GM10847 (cell line): ENCODE measurements at regions not wholly inside any gene's neighbourhood (a gene's known extent, or its start where the extent isn't known, plus 50 kb on each side); places are given as distances from the start of the nearest gene placed in this dataset.

ENCODE experiments used
- POLR2A ChIP-seq: IDR thresholded peaks from 2 replicates; pipeline ENCODE4 v1.6.1; 2011; ENCODE audit not compliant: insufficient read length; ENCODE audit errors: extremely low read depth

DNA sequence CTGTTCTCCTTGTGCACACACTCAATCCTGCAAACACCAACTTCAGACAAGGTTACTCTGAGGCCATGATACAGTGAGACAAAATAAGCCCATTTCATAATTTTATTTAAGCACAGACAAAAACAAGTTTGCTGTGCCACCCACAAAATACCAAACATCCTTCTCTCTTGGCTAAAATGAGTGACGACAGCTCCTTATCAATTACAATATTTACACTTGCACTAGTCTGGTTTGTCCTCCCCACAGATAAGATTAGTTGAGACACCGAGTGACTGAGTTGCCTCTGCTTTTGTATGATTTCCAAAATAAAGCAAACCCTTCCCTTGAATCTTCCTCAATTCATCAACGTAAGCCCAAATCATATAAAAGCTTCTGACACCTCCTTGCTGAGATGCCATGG, 233.5 kb upstream of the ATP10A start:
- TF ChIP-seq POLR2A: no peak

DNA sequence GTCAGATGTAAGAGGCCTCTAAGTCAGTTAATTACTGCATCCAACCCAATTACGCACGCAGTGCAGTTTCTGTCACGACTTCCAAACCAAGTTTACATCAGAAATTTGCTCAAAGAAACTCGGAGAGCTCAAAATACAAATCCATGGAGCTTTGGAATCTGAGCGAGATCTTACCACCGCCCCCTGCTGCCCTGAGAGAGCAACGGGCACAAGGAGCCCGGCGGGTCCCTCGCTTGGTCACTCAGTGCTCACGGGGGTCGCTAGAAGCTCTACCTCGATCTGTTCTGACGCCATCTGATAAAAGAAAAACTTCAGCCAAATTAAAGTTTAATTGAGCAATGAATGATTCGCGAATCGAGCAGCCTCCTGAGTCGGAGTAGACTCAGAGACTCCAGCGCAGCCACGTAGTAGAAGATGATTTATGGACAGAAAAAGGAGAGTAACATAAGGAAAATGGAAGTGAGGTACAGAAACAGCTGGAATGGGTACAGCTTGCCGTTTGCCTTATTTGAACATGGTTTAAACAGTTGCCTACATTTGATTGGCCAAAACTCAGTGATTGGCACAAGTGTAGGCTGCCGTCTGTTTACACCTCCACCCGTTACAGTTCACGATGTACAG, 232.7 kb upstream of the ATP10A start:
- no peak for TF ChIP-seq POLR2A

DNA sequence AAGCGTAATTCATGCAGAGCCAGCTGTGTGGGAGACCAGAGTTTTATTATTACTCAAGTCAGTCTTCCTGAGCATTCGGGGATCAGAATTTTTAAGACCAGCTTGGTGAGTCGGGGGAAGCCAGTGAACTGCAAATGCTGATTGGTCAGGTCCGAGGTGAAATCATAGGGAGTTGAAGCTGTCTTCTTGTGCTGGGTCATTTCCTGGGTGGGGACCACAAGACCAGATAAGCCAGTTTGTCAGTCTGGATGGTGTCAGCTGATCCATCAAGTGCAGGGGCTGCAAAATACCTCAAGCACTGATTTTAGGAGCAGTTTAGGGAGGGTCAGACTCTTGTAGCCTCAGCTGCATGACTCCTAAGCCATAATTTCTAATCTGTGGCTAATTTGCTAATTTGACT, 228.1 kb upstream of the ATP10A start:
- TF ChIP-seq POLR2A: no peak

DNA sequence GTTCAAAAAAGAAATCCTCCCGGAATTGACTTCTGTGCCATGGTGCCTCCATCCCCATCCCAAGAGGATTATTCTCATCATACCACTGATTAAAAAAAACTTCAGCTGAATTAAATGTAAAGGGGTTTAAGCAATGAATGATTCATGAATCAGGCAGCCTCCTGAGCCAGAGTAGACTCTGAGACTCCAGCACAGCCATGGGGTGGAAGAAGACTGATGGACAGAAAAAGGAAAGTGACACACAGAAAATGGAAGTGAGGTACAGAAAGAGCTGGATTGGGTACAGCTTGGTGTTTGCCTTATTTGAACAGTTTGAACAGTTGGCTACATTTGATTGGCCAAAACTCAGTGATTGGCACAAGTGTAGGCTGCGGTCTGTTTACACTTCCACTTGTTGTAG, 224.8 kb upstream of the ATP10A start:
- TF ChIP-seq POLR2A: no peak

DNA sequence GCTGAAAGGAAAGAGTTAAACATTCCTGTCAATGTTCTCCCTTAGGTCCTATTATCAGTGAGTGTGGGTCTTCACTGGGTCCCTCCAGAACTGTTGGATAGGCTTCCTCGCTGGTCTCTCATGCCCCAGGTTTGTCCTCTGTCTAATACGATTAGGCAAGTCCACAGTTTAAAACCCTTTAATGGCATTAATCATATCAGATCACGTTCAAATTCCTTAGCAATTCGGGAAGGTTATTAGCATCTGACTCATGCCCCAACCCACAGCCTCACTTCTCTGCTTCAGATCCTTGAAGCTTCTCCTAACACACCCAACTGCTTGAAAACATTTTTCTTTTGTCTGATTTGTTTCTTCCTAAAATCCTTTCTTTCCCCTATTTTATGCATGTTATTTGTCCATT, 224.3 kb upstream of the ATP10A start:
- no peak for TF ChIP-seq POLR2A

DNA sequence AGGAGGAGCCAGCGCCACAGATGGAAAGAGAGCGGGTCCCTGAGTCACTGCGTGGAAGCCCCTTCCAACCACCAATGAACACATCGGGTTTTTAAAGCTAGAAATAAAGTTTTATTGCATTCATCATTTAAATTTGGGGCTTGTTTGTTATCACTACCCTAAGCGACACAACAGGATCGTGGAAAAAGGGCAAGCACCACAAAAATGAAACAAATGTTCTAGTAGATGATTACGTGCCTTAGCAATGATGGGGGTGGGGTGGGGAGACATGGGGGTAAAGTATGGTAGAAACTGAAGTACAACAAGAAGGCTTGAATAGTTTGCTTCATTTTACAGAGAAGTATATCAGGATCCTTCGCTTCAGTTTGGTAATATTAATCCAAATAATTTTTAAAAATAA, 221.6 kb upstream of the ATP10A start:
- no peak for TF ChIP-seq POLR2A

DNA sequence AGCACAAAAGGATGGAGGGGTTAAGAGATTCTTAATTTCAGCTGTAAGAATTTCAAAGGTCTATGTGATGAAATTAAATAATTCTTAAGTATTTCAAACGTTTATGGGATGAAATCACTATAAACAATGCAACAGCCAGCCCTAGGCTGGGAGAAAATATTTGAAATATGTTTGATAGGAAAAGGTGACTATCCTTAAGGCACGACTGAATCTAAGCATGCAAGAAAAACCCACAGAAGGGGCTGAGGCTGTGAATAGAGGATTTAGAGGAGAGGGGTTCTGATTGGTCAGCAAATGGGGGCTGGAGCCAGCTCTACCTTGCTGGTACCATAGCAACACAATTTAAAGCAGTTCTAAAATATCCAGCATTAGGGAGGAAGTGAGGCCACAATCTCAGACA, 220.8 kb upstream of the ATP10A start:
- no peak for TF ChIP-seq POLR2A

DNA sequence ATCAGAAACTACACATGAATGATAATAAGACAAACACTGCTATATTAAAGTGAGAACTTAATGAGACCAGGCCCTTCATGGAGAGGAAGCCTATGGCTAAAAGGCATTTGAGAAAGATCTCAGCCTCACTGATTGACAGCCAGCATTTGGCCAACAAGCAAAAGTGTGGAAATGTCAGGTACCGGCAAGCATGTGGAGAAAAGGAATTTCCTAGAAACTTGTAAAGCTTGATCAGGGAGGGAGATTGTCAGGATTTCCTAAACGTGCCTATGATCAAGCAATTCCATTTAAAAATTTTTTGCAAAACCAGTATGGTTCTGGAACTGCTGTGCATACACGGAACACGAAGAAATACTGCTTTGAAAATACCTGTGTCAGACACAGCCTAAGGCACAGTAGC, 220.3 kb upstream of the ATP10A start:
- TF ChIP-seq POLR2A: no peak

DNA sequence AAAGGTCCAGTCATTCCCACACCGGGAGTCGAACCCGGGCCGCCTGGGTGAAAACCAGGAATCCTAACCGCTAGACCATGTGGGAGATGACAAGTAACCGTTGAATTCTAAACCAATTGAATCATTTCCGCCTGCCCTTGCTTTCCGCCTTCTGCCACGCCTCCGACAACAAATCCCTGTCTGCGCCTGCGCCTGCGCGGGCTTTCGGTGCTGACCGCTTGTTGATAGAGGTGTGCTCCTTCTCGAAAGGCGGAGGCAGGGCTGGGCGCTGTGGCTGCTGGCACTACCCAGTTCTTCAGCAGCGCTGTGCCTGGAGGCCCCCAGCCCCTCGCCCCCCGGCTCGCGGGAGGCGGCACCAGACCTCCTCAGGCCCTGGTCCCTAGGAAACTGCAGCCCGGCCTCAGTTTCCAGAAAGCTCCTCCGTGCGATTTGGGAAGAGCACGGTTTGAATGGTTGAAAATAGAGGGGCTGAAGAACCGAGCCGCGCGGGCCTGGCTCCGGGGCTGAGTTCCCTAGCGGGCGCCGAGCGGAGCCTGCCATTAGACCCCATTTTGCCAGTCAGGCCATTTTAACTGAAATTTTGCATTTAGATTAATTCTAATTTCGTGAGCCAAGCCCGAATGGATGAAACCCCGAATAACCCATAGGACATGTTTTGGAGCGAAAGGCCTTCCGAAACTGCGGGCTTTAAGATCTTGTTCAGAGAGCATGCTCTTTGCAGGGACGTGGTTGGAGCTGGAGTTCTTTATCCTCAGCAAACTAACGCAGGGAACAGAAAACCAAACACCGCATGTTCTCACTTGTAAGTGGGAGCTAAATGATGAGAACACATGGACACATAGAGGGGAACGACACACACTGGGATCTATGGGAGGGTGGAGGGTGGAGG, 219.3 kb upstream of the ATP10A start:
- peak; percentile 14 for TF ChIP-seq POLR2A

DNA sequence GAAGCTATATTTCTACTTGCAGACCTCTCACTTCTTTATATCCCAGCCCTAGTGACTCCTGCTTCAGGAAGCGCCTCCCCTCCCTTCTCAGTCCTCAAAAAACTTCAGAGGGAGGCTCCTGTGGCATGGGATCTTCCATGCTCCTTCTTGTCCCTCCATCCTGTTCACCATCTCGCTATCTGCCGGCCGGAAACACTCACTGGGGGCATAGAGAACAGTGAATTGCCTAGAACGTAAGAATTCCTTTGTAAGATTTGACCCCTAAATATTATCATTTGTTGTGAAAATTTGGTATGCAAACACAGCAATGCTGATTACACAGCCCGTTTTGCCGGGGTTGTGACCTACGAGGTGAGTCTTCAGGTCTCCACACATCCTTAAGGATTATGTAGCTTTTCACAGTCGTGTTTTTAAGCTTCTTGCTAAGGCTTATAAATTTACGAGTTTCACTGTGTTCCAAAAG, 218.7 kb upstream of the ATP10A start:
- no peak for TF ChIP-seq POLR2A

DNA sequence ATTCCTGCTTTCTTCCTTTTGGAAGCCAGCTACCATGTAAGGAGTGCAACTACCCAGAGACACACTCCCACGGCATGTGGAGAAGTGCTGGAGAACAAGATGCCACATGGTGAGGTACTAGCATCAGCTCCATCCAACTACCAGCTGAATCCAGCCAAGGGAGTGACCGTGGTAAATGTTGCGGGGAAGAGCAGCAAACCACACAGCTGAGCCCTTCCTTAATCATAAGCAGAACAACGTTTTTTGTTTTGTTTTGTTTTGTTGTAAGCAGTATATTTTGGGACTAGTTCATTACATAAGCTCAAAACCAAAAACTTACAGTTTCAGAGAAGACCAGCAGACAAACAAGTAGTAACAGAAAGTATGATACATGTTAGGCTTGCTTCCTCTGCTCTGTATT, 212.6 kb upstream of the ATP10A start:
- no peak for TF ChIP-seq POLR2A

DNA sequence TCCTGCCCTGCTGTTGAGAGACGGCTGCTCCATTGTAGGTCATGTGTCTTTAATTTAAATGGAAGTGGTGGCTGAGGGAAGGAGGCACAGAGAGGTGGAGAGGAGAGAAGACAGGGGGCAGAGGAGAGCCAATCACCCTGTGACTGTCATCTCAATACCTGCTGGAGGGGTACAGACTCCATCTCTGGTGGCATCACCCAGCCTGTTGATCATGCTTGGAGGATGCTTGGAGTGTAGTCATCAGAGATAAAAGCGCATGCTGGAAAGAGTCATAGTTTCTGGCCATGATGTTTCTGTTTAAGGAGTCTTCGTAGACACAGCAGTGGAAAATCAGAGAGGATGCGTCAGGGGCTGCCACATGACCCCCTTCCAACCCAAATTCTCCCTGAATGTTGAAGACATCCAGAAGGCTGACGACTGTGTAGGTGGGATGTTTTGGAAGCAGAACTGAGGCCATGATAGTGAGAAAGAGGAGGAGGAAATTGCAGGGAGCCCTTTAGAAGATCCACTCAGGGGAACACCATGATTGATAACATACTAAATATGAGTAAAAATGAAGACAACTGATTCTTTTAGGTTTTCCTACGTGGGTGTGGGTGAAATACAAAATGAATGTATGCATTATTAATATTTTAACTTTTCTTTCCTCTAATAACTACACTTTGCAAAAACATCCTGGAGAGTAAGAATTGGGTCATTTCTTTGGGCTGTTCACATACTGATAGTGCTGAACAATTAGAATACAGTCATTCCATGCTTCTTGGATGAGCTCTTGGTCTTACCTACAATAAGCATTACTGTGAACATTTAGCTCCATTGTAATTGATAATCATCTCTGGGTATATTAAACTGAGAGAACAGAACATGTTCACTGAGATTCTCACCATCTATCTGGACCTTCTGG, 210.6 kb upstream of the ATP10A start:
- TF ChIP-seq POLR2A: no peak

DNA sequence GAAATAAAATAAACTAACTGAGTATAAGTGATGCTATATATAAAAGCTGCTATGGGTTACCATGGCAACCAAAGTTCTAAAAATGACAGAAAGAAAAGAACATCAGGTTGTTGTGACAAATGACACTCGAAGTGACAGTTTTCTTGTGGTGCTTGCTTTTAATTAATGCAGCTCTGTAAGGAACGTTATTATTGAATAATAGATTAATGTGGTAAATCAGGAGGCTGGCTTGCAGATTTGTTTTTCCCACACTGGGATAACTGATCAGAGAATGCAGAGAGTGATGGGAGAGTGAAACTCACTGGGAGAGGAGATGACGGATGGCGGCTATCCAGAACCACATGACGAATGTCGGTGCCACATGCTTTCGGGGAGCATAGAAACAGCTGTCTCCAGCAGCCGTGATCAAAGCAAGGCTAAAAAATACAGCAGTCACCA, 207.0 kb upstream of the ATP10A start:
- TF ChIP-seq POLR2A: no peak

DNA sequence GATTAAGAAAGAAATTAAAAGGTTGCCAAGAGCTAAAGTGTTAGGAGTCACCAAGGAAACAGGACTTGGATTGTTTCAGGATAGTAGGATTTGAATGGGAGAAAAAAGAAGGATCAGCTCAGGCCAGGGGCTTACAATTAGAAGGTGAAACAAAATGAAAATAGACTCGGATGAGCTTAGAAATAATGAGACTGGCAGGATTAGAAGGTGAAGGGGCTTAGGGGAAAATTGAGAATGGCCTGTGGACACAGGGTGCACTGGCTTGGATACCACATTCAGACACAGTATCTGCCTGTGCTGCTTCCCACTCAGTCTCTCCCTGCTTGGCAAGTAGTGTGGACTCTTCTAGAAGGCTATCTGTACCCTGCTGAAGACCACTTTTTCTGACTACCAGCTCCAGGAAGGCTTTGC, 206.1 kb upstream of the ATP10A start:
- no peak for TF ChIP-seq POLR2A

DNA sequence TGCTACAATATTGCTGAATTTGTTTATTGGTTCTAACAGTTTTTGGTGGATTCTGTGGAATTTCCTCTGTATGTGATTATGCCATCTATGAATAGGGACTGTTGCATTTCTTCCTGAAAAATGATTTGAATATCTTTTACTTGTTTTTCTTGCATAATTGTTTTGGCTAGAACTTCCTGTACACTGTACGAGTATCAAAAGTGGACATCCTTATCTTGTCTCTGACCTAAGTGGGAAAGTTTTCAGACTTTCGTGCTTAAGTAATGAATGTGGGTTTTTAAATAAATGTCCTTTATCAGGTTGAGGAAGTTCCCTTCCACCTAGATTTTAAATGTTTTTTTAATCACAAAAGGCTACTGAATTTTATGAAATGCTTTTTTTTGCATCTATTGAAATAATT, 203.8 kb upstream of the ATP10A start:
- TF ChIP-seq POLR2A: no peak

DNA sequence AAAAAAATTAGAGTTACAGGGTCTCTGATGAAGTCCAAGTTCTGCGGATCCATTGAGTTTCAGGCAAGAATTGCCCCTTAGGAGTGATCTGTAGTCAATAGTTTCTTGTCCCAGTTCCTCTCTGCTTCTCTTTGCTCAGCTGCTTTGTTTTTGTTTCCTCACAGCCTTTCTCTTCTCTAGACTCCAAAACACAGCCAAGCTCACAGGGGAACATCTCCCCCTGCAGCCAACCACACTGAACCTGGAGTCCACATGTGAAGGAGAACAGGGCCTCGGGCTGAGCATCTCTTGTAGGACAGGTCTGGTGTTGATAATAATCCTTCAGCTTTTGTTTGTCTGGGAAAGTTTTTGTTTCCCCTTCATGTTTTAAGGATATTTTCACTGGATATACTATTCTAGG, 202.6 kb upstream of the ATP10A start:
- TF ChIP-seq POLR2A: no peak

DNA sequence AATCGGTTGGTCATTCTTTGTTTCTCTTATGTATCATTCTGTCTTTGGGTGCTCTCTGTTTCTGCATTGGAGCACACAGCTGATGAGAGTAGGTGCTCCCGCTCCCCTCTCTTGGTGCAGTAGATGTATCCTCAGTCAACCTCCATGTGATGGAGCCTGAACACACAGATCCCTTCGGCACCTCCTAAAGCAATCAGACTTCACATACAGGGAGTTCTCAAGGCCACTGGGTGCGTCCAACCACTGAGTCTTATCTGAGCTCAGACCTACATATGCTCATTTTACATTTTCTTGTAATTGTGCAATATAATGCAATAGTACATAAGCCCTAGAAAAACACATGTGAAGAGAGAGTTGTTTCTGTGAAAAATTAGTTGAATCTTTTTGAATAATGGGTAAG, 198.1 kb upstream of the ATP10A start:
- TF ChIP-seq POLR2A: no peak
